HG02943 (cell line): ENCODE measurements at regions not wholly inside any gene's neighbourhood (a gene's known extent, or its start where the extent isn't known, plus 50 kb on each side); places are given as distances from the start of the nearest gene placed in this dataset.

ENCODE experiments used
- ATAC-seq: cut with Tn5 transposase; IDR thresholded peaks from one replicate; pipeline ENCODE4 v1.9.1; 2021; ENCODE audit warnings: mild to moderate bottlenecking, low read depth, moderate library complexity; ENCODE audit not compliant: unreplicated experiment

DNA sequence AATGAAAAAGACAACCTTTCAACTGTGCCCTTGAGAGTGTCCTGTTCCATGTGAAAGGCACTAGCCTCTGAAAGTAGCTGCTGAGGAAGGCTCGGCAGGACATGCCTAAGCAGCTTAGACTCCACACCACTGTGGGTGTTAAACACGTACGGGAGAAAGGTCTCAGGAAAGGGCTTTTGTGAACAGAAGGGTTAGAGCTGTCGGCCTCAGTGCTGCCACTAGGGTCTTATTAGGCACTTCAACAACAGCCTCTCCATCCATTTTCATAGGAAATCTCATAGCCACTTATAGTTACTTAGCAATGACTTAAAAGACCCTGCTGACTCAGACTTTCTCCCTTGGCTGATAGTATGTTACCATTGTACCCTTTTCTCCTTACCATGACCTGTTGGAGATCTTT lies 662.8 kb downstream of the TBC1D32 start:
- no peak for ATAC-seq

DNA sequence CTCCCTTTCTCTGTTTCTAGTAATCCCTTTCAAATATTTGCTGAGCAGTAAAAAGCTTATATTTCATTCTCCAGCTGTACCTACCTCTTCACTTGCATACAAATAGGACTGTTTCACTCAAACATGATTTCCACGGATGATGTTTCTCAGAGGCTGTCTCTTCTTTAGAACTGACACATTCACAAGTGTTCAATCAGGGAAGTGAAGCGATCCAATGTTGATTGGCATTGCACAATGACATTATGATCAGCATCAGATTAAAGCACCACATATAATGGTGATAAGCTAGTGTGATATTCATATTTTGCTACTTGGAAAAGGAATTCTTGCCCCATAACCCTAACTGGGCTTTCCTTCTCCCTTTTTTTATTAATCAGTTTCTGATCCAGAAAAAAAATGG lies 681.8 kb downstream of the TBC1D32 start:
- ATAC-seq = no peak

DNA sequence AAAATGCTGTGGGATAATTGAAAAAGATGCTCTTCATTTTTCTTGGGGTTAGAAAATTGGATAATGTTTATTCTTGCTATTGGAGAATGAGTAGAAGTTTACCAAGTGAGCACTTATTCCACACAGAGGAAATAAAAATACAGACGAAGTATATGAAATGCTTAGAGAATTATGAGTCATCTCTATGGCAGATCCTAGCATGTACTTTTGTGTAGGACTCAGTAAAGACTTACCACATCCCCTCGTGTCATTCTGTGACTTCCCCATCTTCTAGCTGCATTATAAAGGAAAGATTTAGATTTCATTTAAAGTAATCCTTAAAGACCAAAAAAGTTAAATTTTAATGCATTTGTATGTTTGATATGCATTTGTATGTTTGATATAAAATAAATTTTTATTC lies 685.6 kb downstream of the TBC1D32 start:
- ATAC-seq = no peak

DNA sequence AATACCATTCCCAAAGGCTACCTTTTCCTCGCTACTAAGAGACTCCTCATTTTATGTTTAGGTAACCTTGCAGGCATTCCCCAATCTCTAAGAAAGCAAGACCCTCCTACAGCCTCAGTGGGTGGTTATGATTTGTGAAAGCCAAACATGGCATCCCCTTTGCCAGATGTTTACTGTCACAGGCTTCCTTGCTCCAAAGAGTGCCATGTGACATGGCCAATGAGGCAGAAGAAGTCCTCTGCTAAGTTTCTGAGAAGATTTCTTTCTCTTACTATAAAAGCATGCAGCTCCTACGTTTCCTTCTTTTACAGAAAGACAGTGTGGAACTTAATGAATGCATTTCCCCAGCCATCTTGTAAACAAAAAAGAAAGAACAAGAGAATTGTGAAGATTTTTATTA lies 688.2 kb downstream of the TBC1D32 start:
- no peak for ATAC-seq

DNA sequence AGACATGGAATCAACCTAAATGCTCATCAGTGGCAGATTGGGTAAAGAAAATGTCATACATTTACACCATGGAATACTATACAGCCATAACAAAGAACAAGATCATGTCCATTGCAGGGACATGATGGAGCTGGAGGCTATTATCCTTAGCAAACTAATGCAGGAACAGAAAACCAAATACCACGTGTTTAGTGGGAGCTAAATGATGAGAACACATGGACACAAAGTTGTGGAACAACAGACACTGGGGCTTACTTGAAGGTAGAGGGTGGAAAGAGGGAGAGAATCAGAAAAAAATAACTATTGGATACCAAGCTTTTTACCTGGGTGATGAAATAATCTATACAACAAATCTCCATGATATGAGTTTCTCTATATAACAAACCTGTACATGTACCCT lies 701.3 kb downstream of the TBC1D32 start:
- no peak for ATAC-seq

DNA sequence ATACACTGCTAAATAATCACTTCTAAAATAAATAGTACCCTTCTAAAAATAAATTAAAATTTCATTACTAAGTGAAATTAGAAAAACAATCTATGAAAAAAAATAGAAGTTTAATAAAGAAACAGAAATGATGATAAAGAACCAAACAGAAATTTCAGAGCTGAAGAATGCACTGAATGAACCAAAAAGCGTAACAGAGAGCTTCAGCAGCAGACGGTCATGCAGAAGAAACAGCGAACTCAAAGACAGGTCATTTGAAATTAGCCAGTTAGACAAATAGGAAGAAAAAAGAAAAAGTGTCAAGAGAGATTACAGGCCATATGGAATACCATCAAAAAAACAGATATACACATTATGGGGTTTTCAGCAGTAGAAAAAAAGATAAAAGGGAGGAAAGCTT lies 706.7 kb downstream of the TBC1D32 start:
- no peak for ATAC-seq

DNA sequence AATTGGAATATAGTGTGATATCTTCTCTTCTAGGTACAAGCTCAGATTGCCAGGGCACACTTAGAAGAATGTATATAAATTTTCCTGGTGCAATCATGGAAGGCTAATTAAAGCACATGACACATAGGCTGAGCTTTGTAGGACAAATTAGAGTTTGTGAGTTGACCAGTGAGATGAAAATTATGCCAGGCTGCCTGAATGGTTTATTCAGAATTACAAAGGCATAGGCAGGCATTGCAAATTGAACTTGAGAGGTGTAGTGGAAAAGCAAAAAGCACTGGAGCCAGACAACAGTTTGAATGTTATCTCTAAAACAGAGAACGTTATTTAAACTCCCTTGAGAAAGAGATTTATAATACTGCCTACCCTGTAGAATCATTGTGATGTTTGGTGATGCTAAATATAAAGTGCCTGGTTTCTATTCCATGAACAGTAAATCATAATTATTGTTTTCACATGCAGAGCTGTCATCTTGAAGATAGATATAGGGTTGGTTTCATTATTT lies 712.1 kb downstream of the TBC1D32 start:
- no peak for ATAC-seq

DNA sequence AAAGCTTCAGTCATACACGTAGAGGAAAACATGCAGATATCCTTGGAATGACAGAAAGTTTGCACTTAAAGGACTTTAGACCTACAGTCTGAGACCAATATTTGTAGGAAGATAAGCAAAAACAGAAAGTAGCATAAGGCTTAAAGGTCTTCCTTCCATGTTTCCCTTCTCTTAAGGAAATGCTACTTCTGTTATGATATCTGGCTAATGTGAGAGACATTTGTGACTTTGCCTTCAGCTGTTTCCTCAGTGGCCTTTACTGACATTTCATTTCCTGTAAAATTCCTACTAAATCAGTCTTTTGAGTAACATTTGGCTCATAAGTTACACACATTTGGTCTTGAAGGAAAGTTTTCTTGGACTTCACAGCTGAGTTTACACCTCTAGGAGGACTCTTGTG lies 713.4 kb downstream of the TBC1D32 start:
- ATAC-seq = no peak

DNA sequence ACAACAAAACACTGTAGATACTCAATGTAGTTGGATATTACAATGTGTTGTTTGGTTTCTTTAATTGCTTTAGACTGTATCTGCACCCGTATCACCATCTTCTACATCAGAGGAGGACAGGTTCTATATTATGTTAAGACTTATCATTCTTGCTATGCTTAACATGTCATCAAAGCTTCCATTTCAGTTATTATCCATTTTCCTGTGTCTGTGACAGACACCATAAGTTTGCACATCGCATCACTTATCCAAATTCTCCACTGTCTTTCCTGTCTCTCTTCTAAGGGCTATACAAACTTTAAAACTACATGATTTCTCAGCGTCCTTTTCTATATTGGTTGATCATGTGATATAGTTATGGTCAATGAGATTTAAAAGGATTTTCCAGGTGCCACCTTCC lies 719.0 kb downstream of the TBC1D32 start:
- no peak for ATAC-seq

DNA sequence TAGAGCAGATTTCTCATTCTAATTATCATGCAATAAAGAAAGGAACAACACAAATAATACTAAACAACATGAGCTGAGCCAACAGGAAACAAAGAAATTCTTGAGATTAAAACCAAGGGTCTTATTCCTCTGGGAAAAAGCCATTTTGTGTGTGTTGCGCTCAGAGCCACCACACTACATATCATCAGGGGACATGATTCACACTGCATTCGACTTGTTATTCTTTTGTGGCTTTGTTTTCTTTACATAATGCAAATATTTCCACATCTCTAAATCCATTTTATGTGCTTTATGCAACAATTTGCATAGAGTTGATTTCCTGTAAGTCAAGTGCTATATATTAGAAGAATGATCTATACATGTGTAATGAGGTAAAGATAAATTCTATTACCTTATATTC lies 719.6 kb downstream of the TBC1D32 start:
- no peak for ATAC-seq

DNA sequence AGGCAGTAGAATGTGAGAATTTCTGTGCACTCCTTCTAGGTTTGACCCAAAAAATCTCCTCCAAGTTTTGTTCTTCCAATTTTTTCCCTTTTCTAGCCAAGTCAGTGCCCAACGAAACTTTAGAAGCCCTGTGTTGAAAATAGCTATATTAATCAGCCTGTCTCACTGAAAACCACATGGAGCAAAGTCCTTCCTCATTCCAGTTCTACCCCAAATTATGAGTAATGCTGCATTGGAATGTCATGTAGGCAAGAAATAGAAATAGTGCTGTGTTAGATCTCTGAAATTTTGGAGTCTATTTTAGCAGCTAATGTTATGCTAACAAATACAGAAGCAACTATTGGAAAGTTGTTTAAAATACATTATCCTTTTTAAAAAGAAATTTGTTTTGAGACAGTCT lies 725.5 kb downstream of the TBC1D32 start:
- no peak for ATAC-seq

DNA sequence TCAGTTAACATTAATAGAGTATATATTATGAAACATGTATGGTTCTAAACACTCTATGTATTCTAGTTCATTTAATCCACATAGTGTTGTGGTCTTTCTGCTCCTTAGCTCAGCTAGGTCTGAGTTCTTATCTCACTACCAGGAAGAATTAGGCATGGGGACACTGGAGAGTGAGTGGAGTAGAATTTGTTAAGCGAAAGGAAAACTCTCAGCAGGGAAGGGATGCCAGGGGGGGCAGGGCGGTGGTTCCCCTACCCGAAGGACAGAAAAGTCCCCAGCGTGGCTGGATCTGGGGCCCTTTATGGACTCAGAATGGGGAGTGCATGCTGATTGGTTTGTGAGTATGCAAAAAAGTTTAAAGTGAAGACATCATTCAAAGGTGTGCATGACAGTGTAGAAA lies 727.5 kb downstream of the TBC1D32 start:
- ATAC-seq = no peak

DNA sequence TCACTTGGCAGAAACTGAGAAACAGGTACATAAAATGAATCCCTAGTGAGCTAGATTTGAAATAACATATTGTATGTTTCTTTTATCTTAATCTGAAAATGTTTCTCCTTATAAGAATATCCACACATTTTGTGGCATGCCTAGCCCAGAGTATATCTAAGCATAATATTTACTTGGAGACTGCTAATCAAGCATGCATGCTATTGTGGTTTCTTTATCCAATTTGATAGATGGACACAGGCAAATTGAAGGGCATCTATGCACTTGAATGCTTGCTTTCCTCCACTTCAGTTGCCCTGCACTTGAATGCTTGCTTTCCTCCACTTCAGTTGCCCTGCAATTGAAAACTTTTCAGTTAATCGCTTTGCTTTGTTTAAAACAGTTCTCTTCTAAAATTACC lies 729.8 kb downstream of the TBC1D32 start:
- ATAC-seq = no peak

DNA sequence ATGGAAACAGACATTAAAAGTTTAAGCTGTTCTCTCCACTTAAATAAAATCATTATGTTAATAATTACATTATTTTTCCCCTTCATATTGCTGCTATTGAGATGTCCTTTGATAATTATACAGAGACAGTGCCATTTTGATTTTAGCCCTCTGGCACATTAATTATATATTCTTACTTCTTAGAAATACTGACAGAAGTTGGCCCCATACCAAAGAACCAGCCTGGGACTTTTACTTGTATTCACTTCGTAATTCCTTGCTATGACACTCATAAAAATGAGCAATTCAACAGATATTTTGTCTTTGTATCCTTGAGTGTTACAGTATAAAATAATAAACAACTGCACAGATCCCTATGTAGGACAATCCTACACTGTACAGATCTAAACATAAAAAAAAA lies 743.7 kb downstream of the TBC1D32 start:
- no peak for ATAC-seq

DNA sequence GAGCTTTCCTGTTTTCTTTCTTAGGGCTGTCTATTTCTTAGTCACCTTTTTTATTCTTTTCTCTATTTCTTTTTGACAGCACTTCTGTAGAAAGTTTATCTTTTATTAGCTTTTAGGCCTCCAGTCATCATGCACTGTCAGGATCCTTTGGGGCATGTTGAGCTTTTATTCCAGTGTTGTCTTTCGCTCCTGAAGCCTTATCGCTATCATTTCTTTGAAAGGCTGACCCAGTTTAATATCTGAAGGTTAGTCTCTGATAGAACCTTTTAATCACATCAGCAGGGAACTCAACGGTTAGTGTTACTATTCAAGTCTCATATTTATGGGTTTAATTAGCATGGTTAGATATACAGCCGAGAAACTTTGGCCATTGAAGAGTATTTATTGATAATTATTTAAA lies 745.9 kb downstream of the TBC1D32 start:
- no peak for ATAC-seq

DNA sequence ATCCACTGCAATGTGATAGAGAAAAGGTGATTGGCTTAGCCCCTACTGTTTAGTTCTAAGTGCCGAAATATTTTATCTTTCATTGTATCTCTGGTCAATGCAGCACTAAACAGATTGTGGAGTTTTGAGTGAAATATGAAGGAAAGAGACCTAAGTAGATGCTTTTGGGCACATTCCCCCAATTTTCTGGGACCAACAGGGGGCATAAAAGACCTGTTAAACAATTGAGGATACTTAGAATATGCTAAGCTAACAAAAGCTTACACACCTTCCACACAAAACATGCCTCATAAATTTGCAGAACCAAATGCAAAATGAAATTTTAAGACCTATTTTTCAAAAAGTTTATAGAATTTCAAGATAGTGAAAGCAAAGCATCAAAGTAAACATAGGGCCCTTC lies 746.9 kb downstream of the TBC1D32 start:
- no peak for ATAC-seq

DNA sequence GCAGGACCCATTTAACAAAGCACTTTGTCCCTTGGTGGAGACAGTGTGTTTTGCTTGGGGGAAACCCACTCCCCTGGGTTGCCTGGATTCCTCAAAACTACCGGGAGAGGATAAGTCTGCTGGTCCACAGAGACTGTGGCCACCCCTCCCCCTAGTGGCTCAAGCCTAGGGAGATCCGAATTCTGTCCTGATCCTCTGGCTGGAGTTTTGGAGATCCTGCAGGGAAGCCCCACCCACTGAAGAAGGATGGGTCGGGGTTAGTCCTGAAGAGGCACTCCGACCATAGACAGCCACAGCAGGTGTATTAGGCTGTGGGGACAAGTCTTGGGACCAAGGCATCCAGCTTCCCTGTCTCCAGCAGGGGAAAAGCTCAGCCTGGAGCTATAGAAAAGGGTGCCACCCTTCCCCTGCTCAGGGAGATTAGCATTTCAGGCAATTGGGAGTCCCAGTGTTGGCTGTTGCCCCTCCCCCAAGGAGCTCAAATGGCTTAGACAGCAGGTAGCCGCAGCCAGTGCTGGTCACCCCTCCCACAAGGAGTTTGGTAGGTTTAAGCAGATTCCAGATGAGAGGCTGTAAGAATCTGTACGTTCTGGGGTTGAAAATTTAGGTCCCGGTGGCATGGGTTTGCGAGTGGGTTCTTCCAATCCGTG lies 750.0 kb downstream of the TBC1D32 start:
- ATAC-seq = no peak

DNA sequence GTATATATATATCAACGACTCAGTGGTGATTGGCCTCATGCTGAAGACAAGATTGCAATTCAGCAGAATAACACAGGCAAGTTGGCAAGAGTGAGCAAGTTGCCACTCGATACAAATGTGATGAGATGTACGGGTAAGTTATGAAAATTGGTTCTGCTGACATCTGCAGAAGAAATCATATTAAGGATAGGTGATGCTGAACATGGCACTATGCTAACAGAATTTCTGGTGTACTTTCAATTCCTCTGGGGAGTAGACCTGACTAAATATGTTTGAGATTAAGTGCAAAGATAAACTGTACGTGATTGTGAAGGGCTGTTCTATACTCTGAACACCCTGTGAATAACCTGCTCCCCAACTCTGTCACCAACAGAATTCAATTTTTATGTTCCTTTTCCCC lies 758.2 kb downstream of the TBC1D32 start:
- ATAC-seq = no peak

DNA sequence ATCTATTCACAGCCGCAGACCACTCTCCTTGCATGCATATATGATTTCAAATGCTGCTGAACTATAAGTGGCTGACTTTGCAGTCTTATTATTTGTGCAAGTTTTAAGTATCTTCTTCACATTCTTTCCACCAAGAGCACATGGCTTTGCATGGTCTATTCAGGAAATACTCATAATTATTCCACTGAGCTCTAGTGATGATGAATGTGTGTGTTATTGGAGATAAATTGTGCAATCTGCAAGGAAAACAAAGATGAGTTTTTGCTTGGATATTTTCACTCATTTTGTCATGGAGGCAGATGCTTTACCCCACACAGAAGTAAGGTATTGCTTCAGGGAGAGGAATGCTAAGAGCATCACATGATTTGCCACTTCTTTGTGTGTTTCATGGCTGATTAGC lies 764.6 kb downstream of the TBC1D32 start:
- ATAC-seq = no peak

DNA sequence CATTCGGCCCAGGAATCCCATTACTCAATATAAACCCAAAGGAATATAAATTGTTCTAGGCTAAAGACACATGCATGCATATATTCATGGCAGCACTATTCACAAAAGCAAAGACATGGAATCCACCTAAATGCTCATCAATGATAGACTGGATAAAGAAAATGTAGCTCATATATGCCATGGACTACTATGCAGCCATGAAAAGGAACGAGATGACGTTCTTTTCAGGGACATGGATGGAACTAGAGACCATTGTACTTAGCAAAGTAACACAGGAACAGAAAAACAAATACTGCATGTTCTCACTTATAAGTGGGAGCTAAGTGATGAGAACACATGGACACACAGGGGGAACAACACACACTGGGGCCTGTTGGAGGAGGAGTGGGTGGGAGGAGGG lies 769.5 kb downstream of the TBC1D32 start:
- ATAC-seq = no peak

DNA sequence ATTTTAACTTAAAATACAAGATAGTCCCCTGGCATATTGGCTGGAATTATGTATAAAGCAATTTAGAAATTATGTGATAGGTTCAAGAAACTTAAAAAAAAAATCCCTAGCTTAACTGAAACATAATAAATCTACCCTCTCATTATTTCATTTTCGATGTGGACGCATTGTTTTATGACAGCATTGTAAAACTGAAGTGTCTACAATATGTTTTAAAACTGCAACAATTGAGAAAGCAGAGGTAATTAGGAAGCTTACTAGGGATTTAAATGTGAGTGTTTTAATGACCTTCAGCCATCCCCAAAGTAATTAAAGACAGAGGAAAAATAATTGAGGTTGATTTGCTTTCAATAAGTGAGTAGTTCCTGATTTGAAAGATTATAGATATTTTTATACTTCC lies 776.0 kb downstream of the TBC1D32 start:
- ATAC-seq = no peak

DNA sequence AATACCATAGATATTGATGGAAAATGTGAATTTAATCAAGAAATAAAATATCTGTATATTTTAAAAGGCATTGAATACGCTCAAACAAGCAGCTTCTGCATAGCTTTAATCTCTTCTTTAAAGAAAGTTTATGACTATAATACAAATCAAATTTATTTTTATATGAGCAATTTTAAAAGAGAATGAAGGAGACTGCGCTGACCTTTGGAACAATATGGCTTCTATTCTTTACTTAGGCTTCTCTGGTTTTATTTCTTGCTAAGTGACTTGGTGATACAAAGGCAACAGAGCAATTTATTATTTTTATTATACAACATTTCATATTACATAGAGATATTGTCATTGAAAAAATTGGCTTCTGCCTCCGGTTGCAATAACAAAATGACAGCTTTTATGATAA lies 776.7 kb downstream of the TBC1D32 start:
- ATAC-seq = no peak

DNA sequence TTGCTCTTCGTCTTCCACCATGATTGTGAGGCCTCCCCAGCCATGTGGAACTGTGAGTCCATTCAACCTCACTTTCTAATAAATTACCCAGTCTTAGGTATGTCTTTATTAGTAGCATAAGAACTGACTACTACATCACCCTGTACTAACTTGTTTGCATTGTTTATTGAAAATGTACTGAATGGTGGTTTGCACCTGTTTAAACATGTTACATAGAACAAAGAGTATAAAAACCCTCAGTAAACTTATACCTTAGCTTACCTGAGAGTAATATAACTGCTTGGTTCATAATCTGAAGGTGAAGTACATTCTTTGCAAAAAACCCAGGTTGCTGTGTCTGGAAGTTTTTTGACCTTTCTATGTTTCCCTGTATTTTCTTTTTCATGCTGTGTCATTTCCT lies 777.8 kb downstream of the TBC1D32 start:
- ATAC-seq = no peak
